HEK293 (cell line): ENCODE measurements at regions not wholly inside any gene's neighbourhood (a gene's known extent, or its start where the extent isn't known, plus 50 kb on each side); places are given as distances from the start of the nearest gene placed in this dataset.

Source experiments
- MZF1 ChIP-seq: fragments of 450-650 bp; formaldehyde crosslinking; IDR thresholded peaks from 2 replicates; pipeline ENCODE4 v1.5.1; 2017; ENCODE audit warnings: missing biosample characterization, missing genetic modification characterization, borderline replicate concordance
- PRDM10 ChIP-seq: fragments of 450-650 bp; formaldehyde crosslinking; IDR thresholded peaks from 2 replicates; pipeline ENCODE4 v1.5.1; 2016; ENCODE audit warnings: missing biosample characterization, missing genetic modification characterization
- ZBTB7A ChIP-seq: fragments of 450-650 bp; formaldehyde crosslinking; IDR thresholded peaks from 2 replicates; pipeline ENCODE4 v1.5.1; 2016; ENCODE audit warnings: low read depth, missing biosample characterization, missing genetic modification characterization
- ZIC2 ChIP-seq: fragments of 450-650 bp; formaldehyde crosslinking; IDR thresholded peaks from 2 replicates; pipeline ENCODE4 v1.5.1; 2016; ENCODE audit warnings: missing biosample characterization, missing genetic modification characterization
- ZNF311 ChIP-seq: fragments of 450-650 bp; formaldehyde crosslinking; IDR thresholded peaks from 2 replicates; pipeline ENCODE4 v1.5.1; 2017; ENCODE audit warnings: missing biosample characterization, missing genetic modification characterization, borderline replicate concordance
- ZNF366 ChIP-seq: fragments of 450-650 bp; formaldehyde crosslinking; conservative IDR thresholded peaks from 2 replicates; pipeline ENCODE4 v1.5.1; 2016; ENCODE audit warnings: missing biosample characterization, missing genetic modification characterization
- ZNF48 ChIP-seq: fragments of 450-650 bp; formaldehyde crosslinking; IDR thresholded peaks from 2 replicates; pipeline ENCODE4 v1.5.1; 2016; ENCODE audit warnings: missing biosample characterization, missing genetic modification characterization
- ZNF513 ChIP-seq: fragments of 450-650 bp; IDR thresholded peaks from 2 replicates; pipeline ENCODE4 v1.5.1; 2018; ENCODE audit warnings: missing biosample characterization, missing genetic modification characterization
- ZNF561 ChIP-seq: fragments of 450-650 bp; IDR thresholded peaks from 2 replicates; pipeline ENCODE4 v1.5.1; 2018; ENCODE audit warnings: missing biosample characterization, missing genetic modification characterization, borderline replicate concordance
- ZNF639 ChIP-seq: fragments of 450-650 bp; formaldehyde crosslinking; IDR thresholded peaks from 2 replicates; pipeline ENCODE4 v1.5.1; 2016; ENCODE audit warnings: missing biosample characterization, missing genetic modification characterization
- ZNF707 ChIP-seq: fragments of 450-650 bp; formaldehyde crosslinking; IDR thresholded peaks from 2 replicates; pipeline ENCODE4 v1.5.1; 2016; ENCODE audit warnings: missing biosample characterization, missing genetic modification characterization
- TF ChIP-seq, protein P1 (sequence below): fragments of 450-650 bp; formaldehyde crosslinking; IDR thresholded peaks from 2 replicates; pipeline ENCODE4 v1.5.1; 2016; ENCODE audit warnings: missing biosample characterization, missing genetic modification characterization
- TF ChIP-seq, protein P2 (sequence below): fragments of 450-650 bp; formaldehyde crosslinking; optimal IDR thresholded peaks from 2 replicates; pipeline ENCODE3; 2016; ENCODE audit warnings: missing biosample characterization, mild to moderate bottlenecking, missing genetic modification characterization
- TF ChIP-seq, protein P3 (sequence below): fragments of 450-650 bp; formaldehyde crosslinking; IDR thresholded peaks from 2 replicates; pipeline ENCODE4 v1.5.1; 2016; ENCODE audit warnings: missing biosample characterization, missing genetic modification characterization

DNA sequence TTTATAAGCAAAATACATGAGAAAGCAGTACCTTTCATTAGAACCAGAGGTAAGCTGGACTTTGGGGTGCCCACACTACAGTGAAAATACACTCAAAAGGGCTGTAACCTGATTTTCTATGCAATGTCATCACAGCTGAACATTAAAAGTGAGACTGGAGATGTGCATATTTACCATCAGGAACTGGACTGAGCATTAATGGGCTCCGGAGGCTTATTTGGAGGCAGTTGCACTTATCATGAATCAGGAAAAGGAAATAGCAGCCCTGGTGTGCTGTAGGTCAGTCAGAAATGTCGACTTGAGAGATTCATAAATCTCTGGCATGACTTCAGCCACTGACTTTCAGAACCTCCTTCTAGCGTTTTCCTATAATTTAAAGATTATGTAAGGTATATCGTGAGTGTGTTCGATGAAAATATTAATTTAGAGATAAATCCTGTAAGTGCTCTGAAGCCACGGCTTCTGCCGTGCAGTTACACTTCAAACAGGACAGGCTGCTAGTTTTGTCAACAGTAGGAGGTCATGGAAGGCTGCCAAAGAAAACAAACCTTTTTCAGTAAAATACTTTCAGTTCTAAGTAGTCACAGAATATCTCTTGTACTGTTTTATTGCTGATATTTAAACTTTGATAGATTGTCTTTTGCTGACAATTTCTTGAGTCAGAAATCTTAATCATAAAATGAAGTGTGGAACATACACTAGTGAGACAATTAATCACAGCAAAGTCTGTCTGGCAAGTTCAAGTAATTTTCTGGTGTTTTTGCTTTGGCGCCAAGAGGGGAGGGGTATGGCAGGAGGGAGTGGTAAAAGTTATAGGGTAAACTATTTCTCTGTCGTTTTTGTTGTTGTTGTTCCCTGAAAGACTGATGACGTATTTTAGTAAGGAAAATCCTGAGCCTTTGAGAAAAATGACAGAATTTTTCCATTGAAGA, 939.7 kb downstream of the NR2F1-AS1 start:
- TF ChIP-seq ZBTB7A (tag by site-specific recombination) (no peak), ZNF561 (tag by site-specific recombination) (peak; percentile 60), ZNF366 (tag by site-specific recombination) (peak; percentile 86), ZNF707 (tag by site-specific recombination) (no peak), ZNF639 (tag by site-specific recombination) (no peak), PRDM10 (peak; percentile 20; the same call in 1 of the 2 replicates), ZIC2 (tag by site-specific recombination) (peak; percentile 30; the same call in 1 of the 2 replicates), MZF1 (tag by site-specific recombination) (peak; percentile 12; the same call in 1 of the 2 replicates), ZNF48 (tag by site-specific recombination) (no peak), ZNF513 (tag by site-specific recombination) (no peak), ZNF311 (tag by site-specific recombination) (no peak)
- TF ChIP-seq, protein P1, sequence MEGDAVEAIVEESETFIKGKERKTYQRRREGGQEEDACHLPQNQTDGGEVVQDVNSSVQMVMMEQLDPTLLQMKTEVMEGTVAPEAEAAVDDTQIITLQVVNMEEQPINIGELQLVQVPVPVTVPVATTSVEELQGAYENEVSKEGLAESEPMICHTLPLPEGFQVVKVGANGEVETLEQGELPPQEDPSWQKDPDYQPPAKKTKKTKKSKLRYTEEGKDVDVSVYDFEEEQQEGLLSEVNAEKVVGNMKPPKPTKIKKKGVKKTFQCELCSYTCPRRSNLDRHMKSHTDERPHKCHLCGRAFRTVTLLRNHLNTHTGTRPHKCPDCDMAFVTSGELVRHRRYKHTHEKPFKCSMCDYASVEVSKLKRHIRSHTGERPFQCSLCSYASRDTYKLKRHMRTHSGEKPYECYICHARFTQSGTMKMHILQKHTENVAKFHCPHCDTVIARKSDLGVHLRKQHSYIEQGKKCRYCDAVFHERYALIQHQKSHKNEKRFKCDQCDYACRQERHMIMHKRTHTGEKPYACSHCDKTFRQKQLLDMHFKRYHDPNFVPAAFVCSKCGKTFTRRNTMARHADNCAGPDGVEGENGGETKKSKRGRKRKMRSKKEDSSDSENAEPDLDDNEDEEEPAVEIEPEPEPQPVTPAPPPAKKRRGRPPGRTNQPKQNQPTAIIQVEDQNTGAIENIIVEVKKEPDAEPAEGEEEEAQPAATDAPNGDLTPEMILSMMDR = no peak
- TF ChIP-seq, protein P2, sequence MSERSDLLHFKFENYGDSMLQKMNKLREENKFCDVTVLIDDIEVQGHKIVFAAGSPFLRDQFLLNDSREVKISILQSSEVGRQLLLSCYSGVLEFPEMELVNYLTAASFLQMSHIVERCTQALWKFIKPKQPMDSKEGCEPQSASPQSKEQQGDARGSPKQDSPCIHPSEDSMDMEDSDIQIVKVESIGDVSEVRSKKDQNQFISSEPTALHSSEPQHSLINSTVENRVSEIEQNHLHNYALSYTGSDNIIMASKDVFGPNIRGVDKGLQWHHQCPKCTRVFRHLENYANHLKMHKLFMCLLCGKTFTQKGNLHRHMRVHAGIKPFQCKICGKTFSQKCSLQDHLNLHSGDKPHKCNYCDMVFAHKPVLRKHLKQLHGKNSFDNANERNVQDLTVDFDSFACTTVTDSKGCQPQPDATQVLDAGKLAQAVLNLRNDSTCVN (tag by site-specific recombination) = no peak
- TF ChIP-seq, protein P3, sequence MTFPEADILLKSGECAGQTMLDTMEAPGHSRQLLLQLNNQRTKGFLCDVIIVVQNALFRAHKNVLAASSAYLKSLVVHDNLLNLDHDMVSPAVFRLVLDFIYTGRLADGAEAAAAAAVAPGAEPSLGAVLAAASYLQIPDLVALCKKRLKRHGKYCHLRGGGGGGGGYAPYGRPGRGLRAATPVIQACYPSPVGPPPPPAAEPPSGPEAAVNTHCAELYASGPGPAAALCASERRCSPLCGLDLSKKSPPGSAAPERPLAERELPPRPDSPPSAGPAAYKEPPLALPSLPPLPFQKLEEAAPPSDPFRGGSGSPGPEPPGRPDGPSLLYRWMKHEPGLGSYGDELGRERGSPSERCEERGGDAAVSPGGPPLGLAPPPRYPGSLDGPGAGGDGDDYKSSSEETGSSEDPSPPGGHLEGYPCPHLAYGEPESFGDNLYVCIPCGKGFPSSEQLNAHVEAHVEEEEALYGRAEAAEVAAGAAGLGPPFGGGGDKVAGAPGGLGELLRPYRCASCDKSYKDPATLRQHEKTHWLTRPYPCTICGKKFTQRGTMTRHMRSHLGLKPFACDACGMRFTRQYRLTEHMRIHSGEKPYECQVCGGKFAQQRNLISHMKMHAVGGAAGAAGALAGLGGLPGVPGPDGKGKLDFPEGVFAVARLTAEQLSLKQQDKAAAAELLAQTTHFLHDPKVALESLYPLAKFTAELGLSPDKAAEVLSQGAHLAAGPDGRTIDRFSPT (tag by site-specific recombination) = no peak
